ENCODE measurements at regions not wholly inside any gene's neighbourhood (a gene's known extent, or its start where the extent isn't known, plus 50 kb on each side); places are given as distances from the start of the nearest gene placed in this dataset.

DNA sequence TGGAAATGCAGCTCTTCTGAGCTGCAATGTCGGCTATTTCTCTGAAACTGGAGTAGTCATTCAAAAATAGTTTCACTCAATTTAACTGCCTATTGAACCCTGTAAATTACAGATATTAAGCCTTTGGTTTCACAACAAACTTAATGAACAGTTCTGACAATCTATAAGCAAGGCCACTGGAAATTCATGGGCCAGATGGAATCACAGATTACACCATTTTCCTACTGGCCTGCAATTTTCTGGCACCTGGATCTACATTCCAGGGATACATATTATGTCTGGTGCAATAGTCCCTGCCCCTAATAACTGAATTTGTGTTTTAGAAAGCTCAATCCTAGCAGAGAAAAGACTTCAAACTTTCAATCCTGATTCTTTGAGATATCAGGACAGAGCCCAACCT, 551.7 kb downstream of the RNF144A start:
- no peak for DNase-seq (ENCODE audit: low spot score)

DNA sequence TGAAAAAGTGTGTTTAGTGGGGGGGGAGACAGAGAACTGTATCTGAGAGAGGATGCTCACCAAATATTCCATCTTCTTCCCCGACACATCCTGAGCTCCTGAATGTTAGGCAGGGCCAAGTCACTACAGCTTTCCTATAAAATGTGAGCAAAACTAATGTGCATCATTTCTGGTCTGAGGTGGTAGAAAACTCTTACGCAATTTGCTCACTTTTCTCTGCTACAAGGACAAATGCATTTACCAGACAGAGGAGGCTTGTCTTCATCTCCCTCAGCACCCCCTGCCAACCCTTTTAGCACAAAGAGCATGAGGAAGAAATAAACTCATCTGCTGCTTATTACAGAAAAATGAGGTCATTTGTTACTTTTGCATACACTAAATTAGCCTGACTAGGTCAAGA, 554.0 kb downstream of the RNF144A start:
- no peak for DNase-seq (ENCODE audit: low spot score)

DNA sequence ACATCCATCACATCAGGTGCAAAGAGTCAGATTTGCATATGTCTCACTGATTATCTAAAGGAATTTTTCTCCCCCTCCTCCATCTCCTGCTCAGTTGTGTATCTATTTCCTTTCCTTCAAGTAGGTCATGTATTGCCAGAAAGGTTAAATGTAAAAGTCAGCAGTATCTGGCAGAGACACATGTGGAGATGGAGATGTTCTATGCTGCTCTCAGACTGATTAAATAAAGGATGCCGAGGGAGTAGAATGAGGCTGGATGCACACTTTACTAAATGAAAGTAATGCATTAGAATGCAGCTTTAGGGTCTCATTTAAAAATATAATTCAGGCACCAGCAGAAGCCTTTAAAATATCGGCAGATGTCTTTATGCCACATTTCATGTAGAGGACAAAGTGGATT, 555.3 kb downstream of the RNF144A start:
- DNase-seq (ENCODE audit: low spot score), result no peak

DNA sequence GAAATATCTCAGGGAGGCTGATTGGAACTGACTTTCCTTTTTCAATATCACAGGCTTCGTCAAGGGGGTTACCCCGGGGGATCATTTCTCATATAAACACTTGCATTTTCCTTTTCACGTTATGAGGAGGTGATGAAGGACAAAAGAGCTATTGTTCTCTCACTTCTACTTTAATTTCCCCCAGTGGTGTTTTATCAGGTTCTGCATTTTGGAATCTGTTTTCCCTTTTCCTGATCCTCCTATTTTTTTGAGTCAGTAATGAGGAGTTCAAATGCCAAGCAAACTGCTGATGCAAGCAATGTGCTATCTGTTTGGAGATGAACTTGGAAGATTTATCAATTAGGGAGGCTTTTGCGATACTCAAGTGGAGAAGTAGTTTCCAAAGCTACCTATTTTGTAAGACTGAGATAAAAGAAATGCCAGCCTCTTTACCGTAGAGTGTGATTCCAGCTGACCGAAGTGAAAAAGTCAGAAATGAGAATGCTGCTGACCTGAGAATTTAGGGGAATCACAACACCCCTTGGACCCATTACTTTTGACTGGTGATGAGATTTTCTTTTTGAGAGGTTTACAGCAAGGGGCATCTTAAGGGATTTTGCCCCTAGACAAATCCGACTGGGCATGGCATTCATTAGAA, 556.0 kb downstream of the RNF144A start:
- no peak for DNase-seq (ENCODE audit: low spot score)

DNA sequence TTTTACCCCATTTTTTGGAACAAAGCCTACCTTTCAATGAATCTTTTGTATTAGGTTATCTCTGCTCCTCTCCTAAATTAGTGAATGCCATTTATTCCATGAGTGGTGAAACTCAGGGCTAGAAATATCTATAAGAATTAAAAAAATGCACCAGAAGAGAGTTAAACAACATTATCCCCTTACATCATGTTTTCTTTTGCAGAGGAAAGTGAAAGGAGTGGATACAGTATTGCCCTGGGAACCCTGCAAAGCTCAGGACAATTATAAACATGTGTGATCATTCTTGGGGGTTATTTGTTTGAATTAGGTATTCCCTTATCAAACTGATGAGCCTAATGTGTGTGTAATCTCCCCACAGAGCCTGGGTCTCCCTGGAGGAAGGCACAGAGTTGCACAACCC, 559.2 kb downstream of the RNF144A start:
- no peak for DNase-seq (ENCODE audit: low spot score)

DNA sequence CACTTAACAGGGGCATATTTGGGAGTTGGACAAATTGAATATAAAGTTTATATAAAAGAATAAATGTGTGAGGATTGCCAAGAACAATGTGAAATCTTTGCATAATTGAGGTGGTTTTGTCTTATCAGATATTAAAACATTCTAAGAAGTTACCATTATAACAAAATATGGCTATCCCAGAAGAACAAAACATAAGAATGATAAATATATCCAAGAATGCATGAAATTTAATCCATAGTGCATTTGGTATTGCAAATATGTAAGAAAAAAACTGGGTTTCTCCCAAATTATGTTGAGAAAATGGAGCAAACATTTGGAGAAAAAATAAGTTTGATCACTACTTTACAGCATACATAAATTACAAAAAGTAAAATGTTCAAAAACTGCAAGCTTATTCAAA, 562.4 kb downstream of the RNF144A start:
- DNase-seq (ENCODE audit: low spot score), result no peak

DNA sequence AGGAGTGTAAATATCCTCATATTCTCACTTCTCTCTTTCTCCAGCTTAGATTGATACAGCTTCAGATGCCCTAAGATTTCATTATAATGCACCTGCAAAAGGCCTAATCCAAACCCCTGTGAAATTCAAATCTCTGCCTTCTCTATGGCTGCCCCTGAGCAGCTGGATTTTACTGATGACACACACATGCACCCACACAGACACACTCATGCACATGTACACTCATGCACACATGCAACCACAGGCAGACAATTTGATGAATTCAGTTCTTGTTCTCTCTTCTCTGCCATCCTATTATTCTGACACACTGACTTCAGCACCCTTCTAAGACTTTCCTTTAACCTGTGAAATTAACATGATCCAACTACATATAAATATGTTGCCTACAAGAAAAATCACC, 563.2 kb downstream of the RNF144A start:
- no peak for DNase-seq (ENCODE audit: low spot score)

DNA sequence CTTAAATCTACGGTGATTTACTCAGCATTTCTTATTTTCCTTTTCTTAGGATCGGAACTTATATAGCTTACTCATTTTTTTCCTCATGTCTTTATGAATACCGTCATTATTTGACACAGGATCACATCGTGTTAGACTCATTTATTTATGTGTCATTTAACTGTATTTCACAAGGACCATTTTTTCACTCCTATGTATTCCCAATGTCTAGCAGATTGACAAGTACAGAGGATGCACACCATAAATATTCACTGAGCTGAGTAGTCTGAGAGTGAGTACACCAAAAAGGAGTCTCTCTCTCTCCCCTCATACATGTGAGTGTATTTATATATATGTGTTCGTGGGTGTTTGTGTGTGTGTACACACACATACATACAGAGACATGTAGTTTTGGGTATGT, 573.5 kb downstream of the RNF144A start:
- DNase-seq (ENCODE audit: low spot score), result no peak

DNA sequence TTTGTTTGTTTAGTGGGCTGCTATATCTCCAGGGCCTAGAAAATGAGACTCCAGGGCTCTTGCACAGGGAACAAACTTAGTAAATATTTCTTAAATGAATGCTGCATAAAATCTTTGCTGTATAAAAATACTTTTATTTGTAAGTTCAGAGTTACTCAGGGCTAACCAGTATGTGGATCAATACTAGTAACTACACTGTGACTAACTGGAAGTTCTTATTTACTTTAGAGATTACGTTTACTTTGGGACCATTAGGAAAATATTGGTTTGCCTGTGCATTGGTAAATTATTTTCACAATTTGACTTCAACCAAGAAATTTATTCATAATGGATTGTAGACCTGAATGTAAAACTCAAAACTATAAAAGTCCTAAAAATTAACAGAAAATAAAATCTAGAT, 575.5 kb downstream of the RNF144A start:
- DNase-seq (ENCODE audit: low spot score), result no peak

DNA sequence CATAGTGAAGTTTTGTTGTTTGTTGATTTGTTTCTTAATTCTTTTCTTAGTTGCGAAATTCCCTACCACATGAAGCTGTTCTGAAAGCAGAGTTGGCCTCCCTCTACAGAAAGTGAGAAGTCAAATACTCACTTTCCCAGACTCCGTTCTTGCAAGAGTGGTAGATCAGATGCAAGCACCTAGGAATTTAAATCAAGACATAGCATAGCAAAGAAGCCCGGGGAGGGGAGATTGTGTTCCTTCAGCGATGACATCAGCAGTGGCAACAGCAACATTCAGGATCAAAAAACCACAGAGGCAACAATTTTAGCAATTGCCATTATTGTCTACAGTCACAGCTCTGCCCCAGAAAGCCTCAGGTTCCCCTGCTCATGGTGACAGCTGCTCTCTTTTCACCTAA, 580.0 kb downstream of the RNF144A start:
- DNase-seq (ENCODE audit: low spot score), result no peak

DNA sequence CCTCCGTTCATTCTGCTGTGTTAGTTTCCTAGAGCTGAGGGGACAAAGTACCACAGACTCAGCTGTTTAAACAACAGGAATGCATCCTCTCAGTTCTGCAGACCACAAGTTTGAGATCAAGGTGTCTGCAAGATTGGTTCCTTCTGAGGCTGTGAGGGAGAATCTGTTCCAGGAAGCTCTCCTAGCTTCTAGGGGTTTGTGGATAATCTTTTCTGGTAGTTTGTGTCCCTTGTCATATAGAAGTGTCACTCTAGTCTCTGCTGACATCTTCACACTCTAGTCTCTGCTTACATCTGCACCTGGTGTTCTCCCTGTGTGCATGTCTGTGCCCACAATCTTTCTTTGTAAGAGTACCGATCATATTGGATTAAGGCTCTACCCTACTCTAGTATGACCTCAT, 581.8 kb downstream of the RNF144A start:
- no peak for DNase-seq (ENCODE audit: low spot score)

DNA sequence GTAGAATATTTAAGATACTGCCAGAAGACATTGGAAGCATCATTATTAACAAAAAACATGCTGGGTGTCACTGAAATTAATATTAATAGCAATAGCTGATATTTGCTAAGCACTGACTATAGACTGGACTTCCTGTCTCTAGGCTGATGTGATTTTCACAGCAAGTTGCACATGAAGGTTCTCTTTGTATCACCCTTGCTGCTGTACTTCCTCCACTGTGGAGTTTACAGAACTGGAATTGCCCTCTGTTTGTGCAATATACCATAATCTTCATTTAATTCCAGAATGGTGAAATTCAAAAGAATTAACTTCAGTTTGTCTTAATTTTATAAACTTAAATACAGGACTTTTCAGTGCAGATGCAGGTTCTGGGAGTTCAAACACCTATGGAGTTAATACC, 585.1 kb downstream of the RNF144A start:
- no peak for DNase-seq (ENCODE audit: low spot score)

DNA sequence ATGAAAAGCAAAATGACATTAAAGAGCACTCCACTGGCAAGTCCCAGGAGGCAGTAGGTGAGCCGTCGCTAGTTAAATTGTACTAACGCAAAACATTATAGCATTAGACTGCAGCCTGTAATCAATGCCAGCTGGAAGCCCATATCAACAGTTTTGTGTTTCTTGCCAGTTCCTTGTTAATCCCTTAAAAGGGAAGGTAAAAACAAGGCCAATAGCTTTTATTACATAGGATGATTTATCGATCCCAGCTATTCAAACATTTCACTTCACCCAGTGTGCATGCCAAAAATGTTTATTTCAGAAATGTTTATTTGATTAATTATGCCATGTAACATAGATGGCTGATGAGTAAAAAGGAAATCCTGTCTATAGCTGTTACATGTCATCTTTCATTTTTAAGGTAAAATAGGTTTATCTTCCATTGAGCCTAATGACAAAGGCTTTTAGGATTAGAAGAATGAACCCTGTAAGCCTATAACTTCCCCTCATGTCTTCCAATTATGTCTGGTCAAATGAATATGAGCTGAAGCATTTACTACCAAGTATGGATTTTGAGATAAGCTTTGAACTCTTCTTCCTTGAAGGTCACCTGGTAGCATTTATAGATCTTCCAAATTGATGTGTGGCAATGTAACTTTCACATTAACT, 591.2 kb downstream of the RNF144A start:
- DNase-seq (ENCODE audit: low spot score), result no peak

DNA sequence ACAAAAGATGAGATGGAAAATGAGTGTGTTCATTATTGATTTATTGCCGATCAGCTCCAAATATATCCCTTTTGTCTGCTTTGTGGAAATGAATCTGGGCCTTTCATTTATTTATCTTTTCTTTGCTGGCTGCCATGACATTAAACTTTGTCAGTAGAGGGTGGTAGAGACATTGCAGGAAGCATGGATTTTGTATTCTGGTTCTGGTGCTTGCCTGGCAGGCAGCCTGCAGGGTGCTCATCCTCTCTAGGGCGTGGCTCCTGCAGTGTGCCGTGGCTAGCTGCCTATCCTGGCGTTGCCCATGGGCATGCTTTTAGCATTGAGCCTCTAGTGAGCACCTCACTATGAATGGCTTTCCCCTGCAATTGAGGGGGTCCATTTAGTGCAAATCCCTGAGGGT, 593.1 kb downstream of the RNF144A start:
- DNase-seq (ENCODE audit: low spot score), result no peak

DNA sequence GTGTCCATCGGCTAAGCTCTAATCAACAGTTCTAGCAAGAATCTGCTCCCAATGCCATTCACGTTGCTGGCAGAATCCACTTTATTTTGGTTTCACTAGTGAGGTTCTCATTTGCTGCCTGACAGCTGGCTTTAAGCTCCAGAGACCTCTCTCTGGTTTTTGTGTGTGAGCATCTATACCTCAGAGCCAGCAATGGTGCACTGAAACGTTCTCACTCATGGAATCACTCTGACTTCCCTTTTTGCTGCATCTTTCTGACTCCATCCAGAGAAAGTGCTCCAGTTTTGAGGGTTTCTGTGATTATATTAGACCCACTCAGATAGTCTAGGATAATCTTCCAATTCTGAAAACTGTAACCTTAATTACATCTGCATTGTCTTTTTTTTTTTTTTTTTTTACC, 596.6 kb downstream of the RNF144A start:
- DNase-seq (ENCODE audit: low spot score), result no peak

DNA sequence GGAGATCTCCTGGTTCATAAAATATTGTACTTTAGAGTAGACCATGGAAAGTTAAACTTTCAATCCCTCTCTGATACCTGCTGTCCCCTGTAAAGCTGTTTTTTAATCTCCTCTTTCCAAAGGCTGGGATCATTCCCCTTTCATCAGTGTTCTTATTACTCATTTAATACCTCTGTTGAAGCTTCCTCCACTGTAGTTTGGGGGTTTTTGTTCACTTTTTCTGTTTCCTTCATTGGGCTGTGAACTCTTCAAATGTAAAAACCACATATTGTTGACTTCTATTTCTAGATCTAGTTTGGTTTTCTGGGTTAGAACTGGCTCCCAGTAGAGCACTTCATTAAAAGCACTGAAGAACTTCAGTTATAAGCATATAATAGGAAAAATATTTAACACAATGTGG, 598.1 kb downstream of the RNF144A start:
- no peak for DNase-seq (ENCODE audit: low spot score)

DNA sequence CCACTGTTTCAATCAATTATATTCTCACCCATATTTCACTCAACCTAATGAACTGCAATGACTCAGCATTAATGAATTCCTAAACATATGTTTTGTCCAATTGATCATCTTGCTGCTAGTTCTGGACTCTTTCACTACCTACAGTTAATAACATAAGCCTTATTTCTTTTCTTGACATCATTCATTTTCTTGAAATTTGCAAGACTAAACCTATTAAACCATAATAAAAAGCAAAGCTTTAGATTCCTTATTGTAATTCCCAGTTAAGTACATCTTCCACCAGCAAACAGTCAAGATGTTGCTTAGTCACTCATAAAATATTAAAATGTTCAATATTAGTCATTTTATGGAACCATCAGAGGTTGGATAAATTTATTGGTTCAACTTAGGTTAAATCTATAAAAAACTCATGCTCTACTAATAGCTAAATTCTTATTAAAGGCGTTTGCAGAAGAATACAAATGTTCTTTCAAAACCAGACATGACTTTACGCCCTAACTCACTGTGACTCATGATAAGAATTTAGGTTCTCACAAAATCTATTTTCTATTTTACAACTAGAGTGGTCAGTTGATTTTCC, 599.4 kb downstream of the RNF144A start:
- no peak for DNase-seq (ENCODE audit: low spot score)

DNA sequence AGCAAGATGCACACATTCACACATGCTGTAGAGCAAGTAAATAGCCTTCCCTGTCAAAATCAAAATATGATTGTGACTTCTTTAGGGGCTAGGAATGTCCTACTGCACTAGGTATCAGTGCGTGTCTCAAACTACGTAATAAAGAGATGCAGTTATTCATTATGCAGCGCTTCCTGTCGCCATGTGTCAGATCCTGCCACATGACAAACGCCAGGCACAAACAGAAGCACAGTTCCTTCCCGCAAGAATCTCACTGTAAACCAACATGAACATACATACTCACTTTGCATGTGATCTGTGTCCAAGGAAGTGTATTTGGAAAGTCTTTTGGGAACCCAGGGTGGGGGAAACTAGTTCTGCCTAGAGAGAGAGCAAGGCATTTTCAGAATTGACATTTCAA, 599.9 kb downstream of the RNF144A start:
- no peak for DNase-seq (ENCODE audit: low spot score)

DNA sequence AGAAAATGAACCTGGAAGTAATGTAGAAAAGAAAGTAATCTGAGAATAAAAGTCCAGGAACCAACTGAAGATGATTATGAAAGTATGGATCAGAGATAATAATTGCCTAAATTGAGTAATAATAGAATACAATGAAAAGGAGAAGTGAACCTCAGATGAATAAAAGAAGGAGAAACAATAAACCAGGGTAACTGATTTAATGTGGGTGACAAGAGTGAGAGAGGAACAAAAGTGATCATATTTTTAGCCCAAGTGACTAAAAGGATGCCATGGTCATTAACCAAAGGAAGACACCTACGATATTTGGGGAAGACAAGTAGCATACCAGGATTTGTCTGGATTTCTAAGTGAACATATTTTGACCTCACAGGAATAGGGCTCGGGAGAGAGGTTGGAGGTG, 600.6 kb downstream of the RNF144A start:
- DNase-seq (ENCODE audit: low spot score), result no peak

DNA sequence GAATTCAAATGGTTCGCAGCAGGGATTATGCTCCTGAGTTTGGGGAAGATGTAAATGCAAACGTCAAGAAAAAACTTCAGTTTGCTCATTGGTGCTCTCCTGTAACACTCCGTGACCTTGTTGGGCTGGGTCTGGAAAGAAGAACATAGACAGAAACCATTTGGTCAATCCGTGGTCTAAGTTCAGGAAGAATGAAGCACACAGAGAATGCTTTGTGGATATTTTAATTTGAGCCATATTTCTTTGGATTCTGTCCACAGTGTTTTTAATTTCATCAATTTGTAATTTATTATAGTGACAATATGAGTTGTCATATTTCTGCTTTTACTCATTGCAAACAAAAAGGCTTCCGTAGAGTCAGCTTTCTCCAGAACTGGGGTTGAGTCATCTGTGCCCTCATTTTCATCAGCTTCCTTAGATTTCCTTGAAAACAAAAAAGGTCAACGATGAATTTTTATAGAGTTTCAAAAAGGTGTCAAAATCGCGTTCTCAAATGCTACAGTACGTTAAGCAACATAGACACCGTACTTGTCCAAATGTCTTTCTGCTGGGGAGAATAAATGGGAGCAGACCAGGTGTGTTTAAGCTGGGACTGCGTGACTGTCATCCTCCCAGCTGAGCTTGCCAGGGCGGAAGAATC, 606.4 kb downstream of the RNF144A start:
- DNase-seq (ENCODE audit: low spot score), result no peak

DNA sequence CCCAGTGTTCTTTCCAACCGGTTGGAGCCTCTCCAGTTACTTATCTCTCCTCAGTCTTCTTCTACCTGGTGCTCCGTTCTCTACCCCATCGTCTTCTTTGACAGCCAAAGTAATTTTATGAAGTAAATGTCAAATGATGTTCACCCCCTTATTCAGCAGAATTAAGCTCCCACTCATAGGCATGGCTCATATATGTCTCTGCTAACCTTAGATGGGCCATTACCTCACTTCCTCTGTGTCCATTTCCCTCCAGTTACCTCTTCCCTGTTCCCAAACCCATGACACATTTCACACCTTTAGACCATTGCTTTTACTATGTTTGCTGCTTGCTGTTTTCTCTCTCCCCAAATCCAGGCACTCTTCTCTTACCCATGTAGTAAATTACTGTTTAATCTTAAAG, 607.0 kb downstream of the RNF144A start:
- DNase-seq (ENCODE audit: low spot score), result no peak

DNA sequence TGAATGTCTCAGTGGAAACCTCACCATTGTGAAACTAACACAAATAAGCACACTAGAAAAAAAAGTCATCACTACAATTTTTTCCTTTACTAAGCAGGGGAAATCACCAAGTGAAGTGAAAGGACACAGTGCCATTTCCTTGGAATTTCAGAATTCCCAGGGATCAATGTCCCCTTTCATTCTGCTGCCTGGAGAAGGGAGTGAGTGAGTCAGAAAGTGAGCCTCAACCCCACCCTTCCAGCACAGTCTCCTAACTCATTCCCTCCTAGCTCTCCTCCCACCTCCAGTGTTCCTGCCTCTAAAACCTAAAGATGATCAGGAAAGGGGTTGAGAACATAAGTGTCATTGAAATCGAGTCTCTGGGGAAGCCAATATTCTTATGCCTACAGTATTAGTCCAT, 608.5 kb downstream of the RNF144A start:
- DNase-seq (ENCODE audit: low spot score), result no peak

DNA sequence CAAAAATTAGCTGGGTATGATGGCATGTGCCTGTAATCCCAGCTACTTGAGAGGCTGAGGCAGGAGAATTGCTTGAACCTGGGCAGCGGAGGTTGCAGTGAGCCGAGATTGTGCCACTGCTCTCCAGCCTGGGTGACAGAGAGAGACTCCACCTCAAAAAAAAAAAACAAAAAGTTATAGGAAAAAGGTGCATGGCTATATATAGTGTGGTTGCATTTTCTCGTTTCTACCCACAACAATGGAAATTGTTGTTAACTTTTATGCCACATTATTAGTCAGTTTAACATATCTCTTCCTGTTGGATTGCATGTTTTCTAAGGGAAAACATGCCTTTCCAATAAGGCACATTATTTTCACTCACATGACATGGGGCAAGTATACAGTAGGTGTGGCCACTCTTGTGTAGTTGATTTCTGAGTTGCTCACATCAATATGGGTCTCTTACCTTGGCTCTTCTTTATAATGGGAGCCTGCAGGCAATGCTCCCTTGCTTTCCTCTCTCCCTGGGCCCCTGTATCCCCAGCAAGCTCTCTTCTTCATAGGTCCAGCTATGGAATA, 610.0 kb downstream of the RNF144A start:
- no peak for DNase-seq (ENCODE audit: low spot score)

All from HuH-7.5 (cell line).